ENCODE measurements at regions not wholly inside any gene's neighbourhood (a gene's known extent, or its start where the extent isn't known, plus 50 kb on each side); places are given as distances from the start of the nearest gene placed in this dataset.
"Not testable (repeated sequence)": the region's sequence is repeated elsewhere in the genome, so short reads cannot be mapped to it uniquely, and the experiment has no call there.

GRCh38 chr6:4366635-4367395 lies 231.4 kb upstream of the ECI2 start:
- DNase-seq, result no peak

- DNase-seq, result no peak
Observed at GRCh38 chr6:4365686-4366085, 230.3 kb upstream of the ECI2 start.

- no peak for DNase-seq
Observed at GRCh38 chr6:4364711-4365110, 229.3 kb upstream of the ECI2 start.

- no peak for DNase-seq
Observed at GRCh38 chr6:4364172-4364571, 228.8 kb upstream of the ECI2 start.

- no peak for DNase-seq
Observed at GRCh38 chr6:4363656-4364055, 228.3 kb upstream of the ECI2 start.

GRCh38 chr6:4362326-4362725 lies 227.0 kb upstream of the ECI2 start:
- no peak for DNase-seq

GRCh38 chr6:4360920-4361319 lies 225.5 kb upstream of the ECI2 start:
- DNase-seq, result no peak

- no peak for DNase-seq
Observed at GRCh38 chr6:4359108-4359730, 223.8 kb upstream of the ECI2 start.

- DNase-seq, result peak; percentile 99
Observed at GRCh38 chr6:4358414-4359107, 223.2 kb upstream of the ECI2 start.

GRCh38 chr6:4357660-4358152 lies 222.3 kb upstream of the ECI2 start:
- not testable (repeated sequence) for DNase-seq

GRCh38 chr6:4356899-4357659 lies 221.7 kb upstream of the ECI2 start:
- no peak for DNase-seq

- peak; percentile 62 for DNase-seq
Observed at GRCh38 chr6:4355241-4355640, 219.9 kb upstream of the ECI2 start.

GRCh38 chr6:4354181-4354580 lies 218.8 kb upstream of the ECI2 start:
- no peak for DNase-seq

- DNase-seq, result no peak
Observed at GRCh38 chr6:4352731-4353130, 217.4 kb upstream of the ECI2 start.

- DNase-seq, result no peak
Observed at GRCh38 chr6:4352322-4352669, 216.9 kb upstream of the ECI2 start.

GRCh38 chr6:4351520-4352321 lies 216.3 kb upstream of the ECI2 start:
- DNase-seq, result peak; percentile 86

- no peak for DNase-seq
Observed at GRCh38 chr6:4350567-4351519, 215.5 kb upstream of the ECI2 start.

GRCh38 chr6:4349931-4350330 lies 214.6 kb upstream of the ECI2 start:
- DNase-seq, result no peak

GRCh38 chr6:4349323-4349722 lies 213.9 kb upstream of the ECI2 start:
- DNase-seq, result no peak

- DNase-seq, result no peak
Observed at GRCh38 chr6:4348462-4349112, 213.2 kb upstream of the ECI2 start.

GRCh38 chr6:4347877-4348276 lies 212.5 kb upstream of the ECI2 start:
- DNase-seq, result no peak
